SK-N-SH treated with all-trans-retinoic acid at 6 μM for 48 hours (cell line): ENCODE measurements at regions not wholly inside any gene's neighbourhood (a gene's known extent, or its start where the extent isn't known, plus 50 kb on each side); places are given as distances from the start of the nearest gene placed in this dataset.

Source experiments
- ATAC-seq: fragments of 200-7000 bp; cut with Tn5 transposase; 3 replicates; pipeline ENCODE4 v1.9.1; 2020; ENCODE audit warnings: mild to moderate bottlenecking, moderate library complexity
- ARNTL ChIP-seq: fragments of 450-650 bp; formaldehyde crosslinking; IDR thresholded peaks from 2 replicates; pipeline ENCODE4 v1.5.0; 2020; ENCODE audit warnings: low read depth, mild to moderate bottlenecking, moderate library complexity, borderline replicate concordance
- BACH2 ChIP-seq: fragments of 250-450 bp; sonication (Bioruptor Pico); IDR thresholded peaks from 2 replicates; pipeline ENCODE4 v1.9.0; 2021; ENCODE audit warnings: mild to moderate bottlenecking, borderline replicate concordance
- CREB5 ChIP-seq: fragments of 250-450 bp; sonication (Bioruptor Pico); IDR thresholded peaks from 2 replicates; pipeline ENCODE4 v1.5.1; 2020; ENCODE audit warnings: low read depth, mild to moderate bottlenecking, moderate library complexity
- CSDC2 ChIP-seq: fragments of 250-450 bp; sonication (Bioruptor Pico); IDR thresholded peaks from 2 replicates; pipeline ENCODE4 v1.5.0; 2020; ENCODE audit warnings: mild to moderate bottlenecking, moderate library complexity
- ESRRG ChIP-seq: fragments of 250-450 bp; sonication (Bioruptor Pico); IDR thresholded peaks from 2 replicates; pipeline ENCODE4 v1.6.1; 2021; ENCODE audit warnings: mild to moderate bottlenecking
- GLIS3 ChIP-seq: fragments of 250-450 bp; sonication (Bioruptor Pico); IDR thresholded peaks from 2 replicates; pipeline ENCODE4 v1.5.0; 2020; ENCODE audit warnings: mild to moderate bottlenecking, moderate library complexity
- ISL1 ChIP-seq: fragments of 250-450 bp; sonication (Bioruptor Pico); IDR thresholded peaks from 2 replicates; pipeline ENCODE4 v2.1.2; 2022; ENCODE audit warnings: mild to moderate bottlenecking, moderate library complexity
- OSR1 ChIP-seq: fragments of 250-450 bp; sonication (Bioruptor Pico); IDR thresholded peaks from 2 replicates; pipeline ENCODE4 v1.8.0; 2022; ENCODE audit warnings: moderate library complexity, mild to moderate bottlenecking, inconsistent platforms
- SNAI2 ChIP-seq: fragments of 250-450 bp; sonication (Bioruptor Pico); IDR thresholded peaks from 2 replicates; pipeline ENCODE4 v1.5.0; 2020; ENCODE audit warnings: mild to moderate bottlenecking, moderate library complexity
- TCF4 ChIP-seq: fragments of 250-450 bp; sonication (Bioruptor Pico); IDR thresholded peaks from 2 replicates; pipeline ENCODE4 v1.8.0; 2021; ENCODE audit warnings: mild to moderate bottlenecking, moderate library complexity, borderline replicate concordance
- TSHZ2 ChIP-seq: fragments of 250-450 bp; sonication (Bioruptor Pico); IDR thresholded peaks from 2 replicates; pipeline ENCODE4 v1.5.0; 2020; ENCODE audit warnings: mild to moderate bottlenecking, moderate library complexity
- ZC3H10 ChIP-seq: fragments of 250-450 bp; sonication (Bioruptor Pico); IDR thresholded peaks from 2 replicates; pipeline ENCODE4 v1.5.1; 2021; ENCODE audit warnings: mild to moderate bottlenecking, moderate library complexity
- ZFP3 ChIP-seq: fragments of 250-450 bp; sonication (Bioruptor Pico); IDR thresholded peaks from 2 replicates; pipeline ENCODE4 v1.5.0; 2020; ENCODE audit warnings: mild to moderate bottlenecking, moderate library complexity
- ZFP30 ChIP-seq: fragments of 450-650 bp; formaldehyde crosslinking; IDR thresholded peaks from 2 replicates; pipeline ENCODE4 v1.5.0; 2022; ENCODE audit warnings: mild to moderate bottlenecking, moderate library complexity
- ZNF565 ChIP-seq: fragments of 450-650 bp; formaldehyde crosslinking; conservative IDR thresholded peaks from 2 replicates; pipeline ENCODE4 v1.5.0; 2020; ENCODE audit warnings: low read depth, mild to moderate bottlenecking, moderate library complexity
- ZNF70 ChIP-seq: fragments of 450-650 bp; formaldehyde crosslinking; IDR thresholded peaks from 2 replicates; pipeline ENCODE4 v1.5.0; 2020; ENCODE audit warnings: mild to moderate bottlenecking, moderate library complexity
- ZNF8 ChIP-seq: fragments of 450-650 bp; formaldehyde crosslinking; IDR thresholded peaks from 2 replicates; pipeline ENCODE4 v1.5.0; 2020; ENCODE audit warnings: mild to moderate bottlenecking, moderate library complexity
- TF ChIP-seq, protein P1 (sequence below): fragments of 250-450 bp; sonication (Bioruptor Pico); IDR thresholded peaks from 2 replicates; pipeline ENCODE4 v1.8.0; 2020; ENCODE audit warnings: mild to moderate bottlenecking, moderate library complexity, borderline replicate concordance

GRCh38 chr21:38654580-38654979 lies 151.1 kb upstream of the ETS2 start:
- no peak for TF ChIP-seq ZNF565 (CRISPR knock-in tag)
- TF ChIP-seq CSDC2 (CRISPR knock-in tag) = no peak
- TF ChIP-seq ZNF70 = no peak
- no peak for TF ChIP-seq CREB5 (CRISPR knock-in tag)
- TF ChIP-seq ISL1 (CRISPR knock-in tag) = no peak
- no peak for TF ChIP-seq ZNF8 (CRISPR knock-in tag)
- TF ChIP-seq SNAI2 (CRISPR knock-in tag) = no peak
- no peak for TF ChIP-seq TSHZ2
- no peak for TF ChIP-seq OSR1 (CRISPR knock-in tag)
- no peak for TF ChIP-seq ZFP30 (CRISPR knock-in tag)
- no peak for TF ChIP-seq TCF4 (CRISPR knock-in tag)
- TF ChIP-seq, protein P1, sequence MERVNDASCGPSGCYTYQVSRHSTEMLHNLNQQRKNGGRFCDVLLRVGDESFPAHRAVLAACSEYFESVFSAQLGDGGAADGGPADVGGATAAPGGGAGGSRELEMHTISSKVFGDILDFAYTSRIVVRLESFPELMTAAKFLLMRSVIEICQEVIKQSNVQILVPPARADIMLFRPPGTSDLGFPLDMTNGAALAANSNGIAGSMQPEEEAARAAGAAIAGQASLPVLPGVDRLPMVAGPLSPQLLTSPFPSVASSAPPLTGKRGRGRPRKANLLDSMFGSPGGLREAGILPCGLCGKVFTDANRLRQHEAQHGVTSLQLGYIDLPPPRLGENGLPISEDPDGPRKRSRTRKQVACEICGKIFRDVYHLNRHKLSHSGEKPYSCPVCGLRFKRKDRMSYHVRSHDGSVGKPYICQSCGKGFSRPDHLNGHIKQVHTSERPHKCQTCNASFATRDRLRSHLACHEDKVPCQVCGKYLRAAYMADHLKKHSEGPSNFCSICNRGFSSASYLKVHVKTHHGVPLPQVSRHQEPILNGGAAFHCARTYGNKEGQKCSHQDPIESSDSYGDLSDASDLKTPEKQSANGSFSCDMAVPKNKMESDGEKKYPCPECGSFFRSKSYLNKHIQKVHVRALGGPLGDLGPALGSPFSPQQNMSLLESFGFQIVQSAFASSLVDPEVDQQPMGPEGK (CRISPR knock-in tag) = no peak
- TF ChIP-seq BACH2 (CRISPR knock-in tag) = no peak
- TF ChIP-seq ARNTL (CRISPR knock-in tag) = no peak
- ATAC-seq = no peak

DNA sequence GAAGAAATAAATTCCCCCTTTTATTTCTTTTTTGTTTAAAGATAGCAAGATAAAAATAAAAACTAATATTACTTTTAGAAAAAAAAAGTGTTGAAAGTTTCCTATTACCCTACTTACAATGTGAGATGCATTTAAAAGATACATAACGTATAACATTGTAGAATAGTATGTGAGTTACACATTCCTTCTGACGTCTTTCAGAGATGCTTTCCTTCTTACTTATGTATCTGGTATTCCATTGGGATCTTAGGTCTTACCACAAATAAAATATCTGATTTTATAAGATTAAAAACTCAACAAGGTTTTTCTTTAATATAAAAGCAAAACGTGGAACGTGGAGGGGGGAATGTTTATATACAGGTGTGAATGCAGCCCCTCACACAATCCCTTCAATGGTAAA lies 147.2 kb upstream of the ETS2 start:
- no peak for ATAC-seq
- TF ChIP-seq OSR1 (CRISPR knock-in tag) = no peak

- ATAC-seq = no peak
Measured at GRCh38 chr21:38659936-38660332, 145.8 kb upstream of the ETS2 start.

More at GRCh38 chr21:38659936-38660332, 145.8 kb upstream of the ETS2 start:
- TF ChIP-seq ESRRG (CRISPR knock-in tag) = no peak
- no peak for TF ChIP-seq BACH2 (CRISPR knock-in tag)
- TF ChIP-seq ARNTL (CRISPR knock-in tag) = no peak
- TF ChIP-seq, protein P1 (CRISPR knock-in tag) = no peak
- TF ChIP-seq SNAI2 (CRISPR knock-in tag) = no peak
- TF ChIP-seq CREB5 (CRISPR knock-in tag) = no peak
- TF ChIP-seq ZFP3 (CRISPR knock-in tag) = no peak
- no peak for TF ChIP-seq TCF4 (CRISPR knock-in tag)
- no peak for TF ChIP-seq ISL1 (CRISPR knock-in tag)
- no peak for TF ChIP-seq GLIS3 (CRISPR knock-in tag)
- TF ChIP-seq CSDC2 (CRISPR knock-in tag) = no peak
- TF ChIP-seq ZC3H10 (CRISPR knock-in tag) = no peak
